Naive B cell (primary cell): ENCODE measurements at regions not wholly inside any gene's neighbourhood (a gene's known extent, or its start where the extent isn't known, plus 50 kb on each side); places are given as distances from the start of the nearest gene placed in this dataset.
"Not testable (repeated sequence)": the region's sequence is repeated elsewhere in the genome, so short reads cannot be mapped to it uniquely, and the experiment has no call there.

Experiments
- ATAC-seq, 2 donors: fragments of 150-1000 bp; cut with Tn5 transposase; 2 replicates each; pipeline ENCODE4 v1.10.0; 2021; ENCODE audit warnings: low read depth in 2 of 2, mild to moderate bottlenecking in 2 of 2, moderate library complexity in 2 of 2
- DNase-seq: peaks from one replicate; pipeline ENCODE4 v3.0.0; 2022
- H3K27ac Mint-ChIP-seq, 6 donors: one replicate each; pipeline ENCODE4 v1.8.0; 2020 to 2022; ENCODE audit warnings: mild to moderate bottlenecking in 6 of 6, mixed read lengths in 6 of 6, moderate library complexity in 5 of 6, inconsistent platforms in 2 of 6
- H3K27me3 Mint-ChIP-seq, 3 donors: one replicate each; pipeline ENCODE4 v1.8.0; 2021 to 2022; ENCODE audit warnings: mixed read lengths in 3 of 3, mild to moderate bottlenecking in 1 of 3
- H3K36me3 Mint-ChIP-seq, 2 donors: one replicate each; pipeline ENCODE4 v1.8.0; 2020 to 2022; ENCODE audit warnings: mixed read lengths in 2 of 2, inconsistent platforms in 1 of 2, mild to moderate bottlenecking in 1 of 2
- H3K4me1 Mint-ChIP-seq, 3 donors: one replicate each; pipeline ENCODE4 v1.8.0; 2020 to 2022; ENCODE audit warnings: mixed read lengths in 3 of 3, inconsistent platforms in 1 of 3, mild to moderate bottlenecking in 1 of 3, moderate library complexity in 1 of 3
- H3K4me3 Mint-ChIP-seq, 8 donors: one replicate each; pipeline ENCODE4 v1.8.0; 2020 to 2022; ENCODE audit warnings: mild to moderate bottlenecking in 8 of 8, mixed read lengths in 8 of 8, moderate library complexity in 8 of 8, inconsistent platforms in 2 of 8
- H3K9me3 Mint-ChIP-seq, 7 donors: one replicate each; pipeline ENCODE4 v1.8.0; 2020 to 2022; ENCODE audit warnings: mixed read lengths in 7 of 7, mild to moderate bottlenecking in 5 of 7, inconsistent platforms in 2 of 7, moderate library complexity in 1 of 7

GRCh38 chr21:18826562-18826961 lies 423.0 kb upstream of the TMPRSS15 start:
- Mint-ChIP-seq H3K4me1 (no peaks in the 10 kb centered on the region), H3K27ac (no peak overlapping the region), H3K9me3 (peaks cover 0 to 10% (median 0%) of the 10 kb centered on the region in 7 donors)

GRCh38 chr21:18831942-18832676 lies 428.5 kb upstream of the TMPRSS15 start:
- no peak overlapping the region for H3K4me3 Mint-ChIP-seq
- H3K27ac Mint-ChIP-seq = peak overlapping the region in 1 of 6 donors; percentile 34
- no peaks in the 10 kb centered on the region for H3K4me1 Mint-ChIP-seq
- no peaks in the 10 kb centered on the region for H3K36me3 Mint-ChIP-seq
- ATAC-seq = no peak
- no peak for DNase-seq
- no peaks in the 10 kb centered on the region for H3K9me3 Mint-ChIP-seq
- no peaks in the 10 kb centered on the region for H3K27me3 Mint-ChIP-seq

More at GRCh38 chr21:18826562-18826961, 423.0 kb upstream of the TMPRSS15 start:
- DNase-seq = no peak
- H3K27me3 Mint-ChIP-seq = no peaks in the 10 kb centered on the region
- H3K4me3 Mint-ChIP-seq = no peak overlapping the region
- no peak for ATAC-seq
- H3K36me3 Mint-ChIP-seq = no peaks in the 10 kb centered on the region

- H3K36me3 Mint-ChIP-seq = no peaks in the 10 kb centered on the region
Measured at GRCh38 chr21:18832950-18833349, 429.4 kb upstream of the TMPRSS15 start.

GRCh38 chr21:18834121-18834520 lies 430.5 kb upstream of the TMPRSS15 start:
- peak overlapping the region in 1 of 6 donors; percentile 23 for H3K27ac Mint-ChIP-seq
- H3K36me3 Mint-ChIP-seq, H3K4me3 Mint-ChIP-seq, DNase-seq, H3K4me1 Mint-ChIP-seq, H3K27me3 Mint-ChIP-seq, H3K9me3 Mint-ChIP-seq, ATAC-seq: not testable (repeated sequence)

More at GRCh38 chr21:18832950-18833349, 429.4 kb upstream of the TMPRSS15 start:
- no peak for DNase-seq
- Mint-ChIP-seq H3K27me3 (no peaks in the 10 kb centered on the region), H3K27ac (no peak overlapping the region), H3K4me1 (no peaks in the 10 kb centered on the region), H3K4me3 (no peak overlapping the region), H3K9me3 (no peaks in the 10 kb centered on the region)
- no peak for ATAC-seq

- ATAC-seq (peak in 1 of 2 donors; percentile 40), DNase-seq (no peak)
- peaks cover 0 to 6% (median 2%) of the 10 kb centered on the region in 3 donors for H3K4me1 Mint-ChIP-seq
- no peak overlapping the region for H3K4me3 Mint-ChIP-seq
- H3K27ac Mint-ChIP-seq = no peak overlapping the region
- peaks cover 0 to 7% (median 0%) of the 10 kb centered on the region in 3 donors for H3K27me3 Mint-ChIP-seq
- H3K36me3 Mint-ChIP-seq = no peaks in the 10 kb centered on the region
- peaks cover 0 to 7% (median 0%) of the 10 kb centered on the region in 7 donors for H3K9me3 Mint-ChIP-seq
Measured at GRCh38 chr21:18840239-18840638, 436.7 kb upstream of the TMPRSS15 start.

- not testable (repeated sequence) for H3K36me3 Mint-ChIP-seq, DNase-seq, ATAC-seq, H3K4me3 Mint-ChIP-seq, H3K27me3 Mint-ChIP-seq, H3K4me1 Mint-ChIP-seq
- Mint-ChIP-seq H3K9me3 (peaks cover 0 to 19% (median 6%) of the 10 kb centered on the region in 7 donors), H3K27ac (peak overlapping the region in 1 of 6 donors; percentile 18)
Measured at GRCh38 chr21:18857606-18858005, 454.0 kb upstream of the TMPRSS15 start.

GRCh38 chr21:18869104-18869503 lies 465.5 kb upstream of the TMPRSS15 start:
- DNase-seq (no peak), ATAC-seq (no peak)
- H3K9me3 Mint-ChIP-seq = peaks cover 0 to 7% (median 2%) of the 10 kb centered on the region in 7 donors
- no peak overlapping the region for H3K4me3 Mint-ChIP-seq
- H3K27ac Mint-ChIP-seq = no peak overlapping the region
- H3K27me3 Mint-ChIP-seq = no peaks in the 10 kb centered on the region
- H3K36me3 Mint-ChIP-seq = no peaks in the 10 kb centered on the region
- no peaks in the 10 kb centered on the region for H3K4me1 Mint-ChIP-seq

- Mint-ChIP-seq H3K4me3 (no peak overlapping the region), H3K27me3 (peaks cover 0 to 5% (median 0%) of the 10 kb centered on the region in 3 donors), H3K36me3 (peaks cover 0 to 8% of the 10 kb centered on the region in 2 donors), H3K27ac (no peak overlapping the region), H3K9me3 (peaks cover 0 to 14% (median 5%) of the 10 kb centered on the region in 7 donors), H3K4me1 (no peaks in the 10 kb centered on the region)
- ATAC-seq (no peak), DNase-seq (no peak)
Measured at GRCh38 chr21:18877917-18878316, 474.3 kb upstream of the TMPRSS15 start.

GRCh38 chr21:18887922-18888602 lies 484.5 kb upstream of the TMPRSS15 start:
- Mint-ChIP-seq H3K27ac (no peak overlapping the region), H3K4me3 (no peak overlapping the region), H3K4me1 (no peaks in the 10 kb centered on the region), H3K36me3 (no peaks in the 10 kb centered on the region), H3K27me3 (no peaks in the 10 kb centered on the region), H3K9me3 (peaks cover 0 to 10% (median 4%) of the 10 kb centered on the region in 7 donors)
- no peak for ATAC-seq
- no peak for DNase-seq

- Mint-ChIP-seq H3K4me1 (no peaks in the 10 kb centered on the region), H3K27me3 (no peaks in the 10 kb centered on the region), H3K9me3 (peaks cover 0 to 2% (median 0%) of the 10 kb centered on the region in 7 donors), H3K27ac (no peak overlapping the region), H3K36me3 (no peaks in the 10 kb centered on the region), H3K4me3 (no peak overlapping the region)
- DNase-seq = no peak
- ATAC-seq = no peak
Measured at GRCh38 chr21:18893406-18893805, 489.8 kb upstream of the TMPRSS15 start.

GRCh38 chr21:18894387-18894786 lies 490.8 kb upstream of the TMPRSS15 start:
- DNase-seq (no peak), ATAC-seq (no peak)
- Mint-ChIP-seq H3K9me3 (peaks cover 0 to 2% (median 0%) of the 10 kb centered on the region in 7 donors), H3K27me3 (no peaks in the 10 kb centered on the region), H3K4me3 (no peak overlapping the region), H3K27ac (no peak overlapping the region), H3K36me3 (no peaks in the 10 kb centered on the region), H3K4me1 (no peaks in the 10 kb centered on the region)

GRCh38 chr21:18899261-18899660 lies 495.7 kb upstream of the TMPRSS15 start:
- Mint-ChIP-seq H3K27ac (no peak overlapping the region), H3K27me3 (no peaks in the 10 kb centered on the region), H3K36me3 (no peaks in the 10 kb centered on the region), H3K4me3 (no peak overlapping the region), H3K9me3 (no peaks in the 10 kb centered on the region), H3K4me1 (no peaks in the 10 kb centered on the region)
- no peak for ATAC-seq
- DNase-seq = no peak

GRCh38 chr21:18902660-18903059 lies 499.1 kb upstream of the TMPRSS15 start:
- ATAC-seq (no peak), DNase-seq (no peak)
- Mint-ChIP-seq H3K36me3 (no peaks in the 10 kb centered on the region), H3K27ac (no peak overlapping the region), H3K27me3 (no peaks in the 10 kb centered on the region), H3K4me1 (no peaks in the 10 kb centered on the region), H3K9me3 (no peaks in the 10 kb centered on the region), H3K4me3 (no peak overlapping the region)

- Mint-ChIP-seq H3K27ac (no peak overlapping the region), H3K27me3 (no peaks in the 10 kb centered on the region), H3K4me1 (no peaks in the 10 kb centered on the region), H3K4me3 (no peak overlapping the region), H3K36me3 (no peaks in the 10 kb centered on the region), H3K9me3 (peaks cover 3 to 10% (median 4%) of the 10 kb centered on the region in 7 donors)
- no peak for DNase-seq
- ATAC-seq = no peak
Measured at GRCh38 chr21:18907076-18907475, 503.5 kb upstream of the TMPRSS15 start.
